Dermis blood vessel endothelial cell (primary cell): ENCODE measurements at regions not wholly inside any gene's neighbourhood (a gene's known extent, or its start where the extent isn't known, plus 50 kb on each side); places are given as distances from the start of the nearest gene placed in this dataset.

Experiments used
- DNase-seq: peaks from one replicate; pipeline ENCODE4 v3.0.0; 2010

- no peak for DNase-seq
Measured at GRCh38 chr19:29324291-29324680, 111.3 kb upstream of the UQCRFS1 start.

GRCh38 chr19:29324717-29325116 is 111.8 kb upstream of the UQCRFS1 start:
- DNase-seq = no peak

GRCh38 chr19:29325241-29325975 is 112.5 kb upstream of the UQCRFS1 start:
- DNase-seq = no peak

- DNase-seq = no peak
Measured at GRCh38 chr19:29326351-29326750, 113.4 kb upstream of the UQCRFS1 start.

- no peak for DNase-seq
Measured at GRCh38 chr19:29326849-29327840, 114.2 kb upstream of the UQCRFS1 start.

DNA sequence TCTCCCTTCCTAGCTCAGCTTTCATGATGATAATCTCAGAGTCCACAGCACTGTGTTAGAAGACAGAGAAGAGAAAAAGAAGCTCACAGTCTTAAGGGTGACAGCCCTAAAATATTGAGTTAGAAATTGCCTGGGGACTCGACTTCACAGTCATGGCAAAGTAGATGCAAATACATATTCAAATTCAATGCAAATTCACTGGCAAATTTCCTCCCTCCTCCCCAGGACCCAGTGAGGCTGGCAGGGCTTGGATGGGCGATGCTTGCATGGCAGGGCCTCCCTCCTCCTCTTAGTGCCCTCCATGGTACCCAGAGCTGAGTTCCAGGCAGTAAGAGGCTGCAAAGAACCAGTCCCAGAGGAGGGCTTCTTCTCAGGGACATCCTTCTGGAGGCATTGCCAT is 115.6 kb upstream of the UQCRFS1 start:
- no peak for DNase-seq

GRCh38 chr19:29329460-29330134 is 116.6 kb upstream of the UQCRFS1 start:
- DNase-seq = no peak

DNA sequence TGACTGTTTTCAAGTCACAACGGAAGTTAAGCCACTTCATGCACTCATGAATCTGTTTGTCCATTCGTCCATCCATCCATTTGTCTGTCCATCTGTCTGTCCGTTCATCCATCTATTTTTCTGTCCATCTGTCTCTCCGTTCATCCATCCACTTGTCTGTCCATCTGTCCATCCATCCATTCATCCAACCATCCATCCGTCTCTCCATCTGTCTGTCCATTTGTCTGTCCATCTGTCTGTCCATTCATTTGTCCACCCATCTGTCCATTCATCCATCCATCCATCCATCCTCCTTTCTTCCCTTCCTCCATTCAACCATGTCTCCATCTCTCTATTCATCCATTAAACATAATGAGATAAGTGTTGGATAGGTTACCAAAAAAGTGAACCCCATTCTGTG is 123.5 kb upstream of the UQCRFS1 start:
- DNase-seq = no peak

DNA sequence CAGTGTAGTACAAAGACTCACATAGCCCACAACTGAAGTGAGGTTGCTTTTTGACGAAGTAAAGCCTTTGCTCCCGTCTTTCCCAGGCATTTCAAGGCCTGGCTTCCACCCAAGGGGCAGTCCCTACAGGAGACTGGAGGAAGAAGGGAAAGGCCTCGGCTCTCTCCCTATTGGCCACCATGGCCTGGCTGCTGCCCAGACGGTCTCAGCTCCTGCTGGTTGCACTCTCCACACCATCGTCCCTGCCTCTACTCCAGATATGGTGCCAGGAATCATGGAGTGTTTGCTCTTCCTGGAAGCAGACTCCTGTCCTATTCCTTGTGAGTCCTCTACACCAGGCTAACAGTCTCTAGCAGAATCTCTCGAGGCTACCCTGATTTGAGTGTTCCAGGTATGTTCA is 124.1 kb upstream of the UQCRFS1 start:
- no peak for DNase-seq

DNA sequence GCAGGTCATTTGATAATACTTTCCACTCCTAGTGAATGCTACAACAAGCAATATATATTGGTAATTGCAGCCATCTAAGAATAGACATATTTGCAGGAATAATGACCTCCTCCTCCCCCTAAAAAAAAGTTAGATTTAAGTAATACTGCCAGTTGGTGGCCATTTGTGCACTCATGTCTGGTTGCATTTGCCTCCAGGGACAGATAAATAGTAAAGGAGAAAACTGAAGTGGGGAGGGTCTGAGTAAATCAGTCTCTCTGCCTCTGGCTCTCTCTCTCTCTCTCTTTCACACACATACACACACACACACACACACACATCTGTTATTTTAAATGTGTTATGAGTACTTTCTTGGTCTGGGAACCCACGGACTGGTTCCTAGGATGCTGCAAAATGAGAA is 125.5 kb upstream of the UQCRFS1 start:
- DNase-seq = no peak

DNA sequence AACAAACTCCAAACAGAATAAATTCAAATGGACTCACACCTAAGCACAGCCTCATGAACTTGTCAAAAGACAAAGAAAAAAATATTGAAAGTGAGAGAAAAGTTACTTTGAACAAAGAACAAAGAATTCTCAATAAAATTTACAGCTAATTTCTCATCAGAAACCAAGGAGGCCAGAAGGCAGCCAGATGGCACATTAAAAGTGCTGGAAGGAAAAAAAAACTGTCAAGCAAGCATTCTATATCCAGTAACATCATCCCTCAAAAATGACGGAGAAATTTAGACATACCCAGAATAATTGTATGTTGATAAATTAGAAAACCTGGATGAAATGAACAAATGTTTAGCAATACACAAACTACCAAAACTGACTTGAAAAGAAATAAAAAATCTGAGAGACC is 129.8 kb upstream of the UQCRFS1 start:
- DNase-seq = no peak

GRCh38 chr19:29364224-29364726 is 151.3 kb upstream of the UQCRFS1 start:
- no peak for DNase-seq

DNA sequence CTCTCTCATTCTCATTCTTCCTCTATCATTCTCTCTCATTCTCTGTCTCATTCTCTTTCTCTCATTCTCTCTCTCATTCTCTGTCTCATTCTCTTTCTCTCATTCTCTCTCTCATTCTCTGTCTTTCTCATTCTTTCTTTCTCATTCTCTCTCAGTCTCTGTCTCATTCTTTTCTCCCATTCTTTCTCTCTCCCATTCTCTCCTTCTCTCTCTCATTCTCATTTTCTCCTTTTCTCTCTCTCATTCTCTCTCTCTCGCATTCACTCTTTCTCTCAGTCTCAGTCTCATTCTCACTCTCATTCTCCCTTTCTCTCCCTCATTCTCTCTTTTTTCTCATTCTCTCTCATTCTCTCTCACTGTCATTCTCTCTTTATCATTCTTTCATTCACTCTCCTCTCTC is 152.0 kb upstream of the UQCRFS1 start:
- DNase-seq = no peak

- no peak for DNase-seq
Measured at GRCh38 chr19:29365836-29366417, 153.0 kb upstream of the UQCRFS1 start.

GRCh38 chr19:29366757-29367156 is 153.8 kb upstream of the UQCRFS1 start:
- no peak for DNase-seq

- no peak for DNase-seq
Measured at GRCh38 chr19:29367791-29368222, 154.9 kb upstream of the UQCRFS1 start.

- no peak for DNase-seq
Measured at GRCh38 chr19:29370276-29370675, 155.5 kb upstream of the VSTM2B start.

DNA sequence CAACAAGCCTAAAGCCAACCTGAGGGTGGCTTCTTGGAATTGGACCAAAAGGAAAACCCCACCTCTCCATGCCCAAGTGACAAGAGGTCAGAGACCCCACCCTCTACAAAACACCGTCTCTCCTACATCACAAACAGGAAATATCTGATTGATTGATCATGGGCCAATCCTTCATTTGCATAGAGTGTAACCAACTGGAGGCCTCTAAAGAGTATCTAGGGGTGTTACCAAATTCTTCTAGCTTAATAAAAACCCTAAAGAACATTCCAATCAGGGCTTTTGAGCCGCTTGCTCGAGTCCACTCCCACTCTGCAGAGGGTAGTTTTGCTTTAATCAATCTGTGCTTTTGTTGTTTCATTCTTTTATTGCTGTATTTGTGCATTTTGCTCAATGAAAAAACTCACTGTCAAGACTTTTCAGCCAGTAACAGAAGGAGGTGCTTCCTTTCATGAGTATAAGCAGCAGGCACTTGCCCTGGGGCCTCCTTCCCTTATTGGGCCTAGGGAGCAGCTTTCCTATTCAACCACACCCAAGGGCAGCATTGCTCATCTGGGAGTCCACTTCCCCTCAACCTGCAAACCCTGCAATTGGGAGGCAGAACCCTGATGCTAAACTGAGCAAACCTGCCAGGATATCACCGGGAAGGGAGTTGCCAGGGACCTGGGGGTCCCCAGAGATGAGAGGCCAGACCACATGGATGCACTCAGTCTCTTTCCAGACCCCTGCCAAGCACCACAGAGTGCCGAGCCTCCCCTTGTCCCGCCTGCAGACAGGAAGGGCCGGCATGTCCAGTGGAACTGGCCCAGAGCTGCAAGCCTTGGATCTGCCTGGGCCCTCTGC is 154.3 kb upstream of the VSTM2B start:
- no peak for DNase-seq

DNA sequence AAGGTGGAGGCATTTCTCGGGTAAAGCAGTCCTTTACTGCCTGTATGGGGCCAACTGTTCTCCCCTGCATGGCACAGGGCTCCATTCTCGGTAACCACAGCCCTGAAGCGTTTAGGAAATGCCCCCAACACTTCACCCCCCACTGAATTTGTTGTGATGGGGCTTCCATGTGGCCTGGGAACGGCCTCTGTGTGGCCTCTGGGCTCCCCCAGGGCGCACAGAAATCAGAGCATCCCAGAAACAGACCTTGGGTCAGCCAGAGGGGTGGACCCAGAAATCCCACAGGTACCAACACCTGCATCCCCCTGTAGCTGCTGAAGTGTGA is 153.7 kb upstream of the VSTM2B start:
- DNase-seq = no peak

DNA sequence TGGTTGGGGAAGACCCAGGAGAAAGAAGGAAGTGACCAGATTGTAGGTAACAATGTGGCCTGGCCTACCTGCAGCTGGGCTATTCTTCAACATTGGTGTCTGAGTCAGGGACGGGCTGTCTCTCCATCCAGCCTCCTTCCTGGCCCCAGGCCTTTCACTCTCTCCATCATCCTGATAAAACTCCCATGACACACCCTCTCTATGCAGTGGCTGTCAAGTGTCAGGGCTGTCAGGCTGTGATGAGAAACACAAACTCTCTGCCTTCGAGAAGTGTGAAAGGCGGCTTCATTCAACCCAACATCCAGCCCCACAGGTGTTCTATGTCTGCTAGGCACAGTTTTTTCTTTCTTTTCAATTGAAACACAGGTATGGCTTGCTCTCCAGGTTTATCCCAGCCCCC is 153.3 kb upstream of the VSTM2B start:
- DNase-seq = no peak

DNA sequence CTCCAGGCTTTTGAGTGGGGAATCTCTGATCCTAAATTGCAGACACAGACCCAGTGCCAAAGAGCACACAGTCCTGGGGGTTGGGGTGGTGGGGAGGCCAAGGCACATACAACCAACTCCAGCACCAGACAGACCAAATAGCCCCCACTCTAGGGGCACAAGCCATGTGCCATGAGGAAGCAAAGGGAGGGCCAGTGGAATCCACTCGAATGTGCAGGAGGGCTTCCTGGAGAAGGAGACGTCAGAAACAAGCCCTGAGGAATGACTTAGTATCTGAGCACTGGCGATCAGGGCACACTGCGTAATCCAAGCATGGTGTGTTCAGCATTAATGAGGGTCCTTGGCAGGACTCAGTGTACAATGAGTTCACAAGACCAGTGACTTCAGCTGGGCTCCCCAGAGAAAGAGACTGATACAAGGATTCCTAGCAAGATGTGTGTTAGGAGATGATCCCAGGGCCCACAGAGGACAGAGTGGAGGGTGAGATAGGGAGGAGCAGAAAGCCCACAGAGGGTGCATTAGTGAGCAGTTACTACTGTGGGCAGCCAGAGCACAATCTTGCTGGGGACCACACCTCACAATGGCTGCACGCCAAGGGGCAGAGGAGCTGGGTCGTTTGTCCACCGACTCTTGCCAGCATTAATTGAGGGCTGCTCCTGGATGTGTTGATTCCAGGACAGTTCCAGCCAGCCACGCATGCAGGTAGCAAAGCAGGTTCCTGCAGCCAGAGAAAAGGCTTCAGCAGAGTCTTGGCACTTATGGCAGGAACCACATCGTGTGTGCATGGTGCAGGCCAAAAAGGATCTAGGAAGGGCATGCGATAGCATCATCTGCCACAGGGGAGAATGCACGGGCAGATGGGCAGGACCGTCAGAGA is 152.6 kb upstream of the VSTM2B start:
- no peak for DNase-seq
